ENCODE measurements at regions not wholly inside any gene's neighbourhood (a gene's known extent, or its start where the extent isn't known, plus 50 kb on each side); places are given as distances from the start of the nearest gene placed in this dataset.
"Not testable (repeated sequence)": the region's sequence is repeated elsewhere in the genome, so short reads cannot be mapped to it uniquely, and the experiment has no call there.

DNA sequence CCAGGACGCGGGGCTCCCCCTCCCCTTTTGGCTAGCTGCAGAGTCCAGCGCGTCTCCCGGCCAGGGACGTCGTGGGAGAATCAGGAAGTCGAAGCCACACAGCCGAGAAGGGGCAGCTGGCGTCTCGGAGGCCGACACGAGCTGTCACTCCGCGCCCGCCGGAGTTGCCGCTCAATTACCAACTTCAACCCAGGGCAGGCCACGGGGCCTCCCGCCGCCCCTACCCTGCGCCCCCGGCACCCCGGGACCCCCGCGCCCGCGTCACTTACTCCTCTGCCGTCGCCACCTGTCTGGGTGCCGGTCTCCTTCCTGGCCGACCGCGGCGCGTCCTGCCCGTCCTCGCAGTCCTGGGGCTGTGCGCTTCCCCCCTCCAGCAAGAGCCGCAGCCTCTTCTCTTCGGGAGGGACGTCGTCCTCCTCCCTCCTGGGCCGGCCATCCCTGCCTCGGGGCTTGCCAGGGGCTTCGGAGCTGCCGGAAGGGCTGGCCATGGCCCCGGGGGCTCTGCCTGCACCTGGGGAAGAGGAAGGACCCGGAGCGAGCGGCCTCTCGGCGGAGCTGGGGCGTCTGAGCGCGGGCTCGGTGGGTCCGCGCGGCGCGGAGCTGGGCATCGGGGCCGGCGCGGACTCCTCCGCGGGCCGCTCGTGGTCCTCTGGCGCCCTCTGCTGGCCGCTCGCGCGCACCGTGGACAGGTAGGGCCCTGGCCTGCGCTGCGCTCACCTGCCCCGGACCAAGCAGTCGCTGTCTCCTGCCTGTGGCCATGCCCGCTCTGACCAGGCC lies 65.6 kb upstream of the CLEC6A start:
- TF ChIP-seq, protein P1, sequence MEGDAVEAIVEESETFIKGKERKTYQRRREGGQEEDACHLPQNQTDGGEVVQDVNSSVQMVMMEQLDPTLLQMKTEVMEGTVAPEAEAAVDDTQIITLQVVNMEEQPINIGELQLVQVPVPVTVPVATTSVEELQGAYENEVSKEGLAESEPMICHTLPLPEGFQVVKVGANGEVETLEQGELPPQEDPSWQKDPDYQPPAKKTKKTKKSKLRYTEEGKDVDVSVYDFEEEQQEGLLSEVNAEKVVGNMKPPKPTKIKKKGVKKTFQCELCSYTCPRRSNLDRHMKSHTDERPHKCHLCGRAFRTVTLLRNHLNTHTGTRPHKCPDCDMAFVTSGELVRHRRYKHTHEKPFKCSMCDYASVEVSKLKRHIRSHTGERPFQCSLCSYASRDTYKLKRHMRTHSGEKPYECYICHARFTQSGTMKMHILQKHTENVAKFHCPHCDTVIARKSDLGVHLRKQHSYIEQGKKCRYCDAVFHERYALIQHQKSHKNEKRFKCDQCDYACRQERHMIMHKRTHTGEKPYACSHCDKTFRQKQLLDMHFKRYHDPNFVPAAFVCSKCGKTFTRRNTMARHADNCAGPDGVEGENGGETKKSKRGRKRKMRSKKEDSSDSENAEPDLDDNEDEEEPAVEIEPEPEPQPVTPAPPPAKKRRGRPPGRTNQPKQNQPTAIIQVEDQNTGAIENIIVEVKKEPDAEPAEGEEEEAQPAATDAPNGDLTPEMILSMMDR (IDR thresholded peaks at IDR 0.05), result peak in 1 of 2 donors; percentile 84
- TF ChIP-seq EP300, POLR2A (IDR thresholded peaks at IDR 0.05): not testable (repeated sequence)
